ENCODE measurements at regions not wholly inside any gene's neighbourhood (a gene's known extent, or its start where the extent isn't known, plus 50 kb on each side); places are given as distances from the start of the nearest gene placed in this dataset.
"Not testable (repeated sequence)": the region's sequence is repeated elsewhere in the genome, so short reads cannot be mapped to it uniquely, and the experiment has no call there.

DNA sequence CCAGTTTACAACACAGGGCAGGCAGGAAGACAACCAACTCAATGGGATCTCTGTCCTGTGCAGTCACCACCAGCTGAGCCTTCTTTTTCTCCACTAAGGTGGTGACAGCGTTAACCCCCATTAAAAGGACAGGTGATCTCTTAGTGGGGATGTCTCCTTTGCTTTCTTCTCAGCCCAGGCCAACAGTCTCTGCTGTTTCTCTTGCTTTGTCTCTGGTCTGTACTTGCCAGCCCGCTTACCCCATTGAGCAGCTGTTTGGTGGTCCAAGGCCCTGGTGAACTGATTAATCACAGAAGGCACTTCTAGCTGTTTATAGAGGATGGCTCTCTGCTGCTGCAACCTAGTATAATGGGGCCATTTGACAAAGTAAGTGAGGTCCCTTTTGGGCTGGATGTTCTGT lies 523.9 kb upstream of the TPTE start:
- TF ChIP-seq POLR2A (IDR thresholded peaks at IDR 0.05), result not testable (repeated sequence)
- TF ChIP-seq, protein P1, sequence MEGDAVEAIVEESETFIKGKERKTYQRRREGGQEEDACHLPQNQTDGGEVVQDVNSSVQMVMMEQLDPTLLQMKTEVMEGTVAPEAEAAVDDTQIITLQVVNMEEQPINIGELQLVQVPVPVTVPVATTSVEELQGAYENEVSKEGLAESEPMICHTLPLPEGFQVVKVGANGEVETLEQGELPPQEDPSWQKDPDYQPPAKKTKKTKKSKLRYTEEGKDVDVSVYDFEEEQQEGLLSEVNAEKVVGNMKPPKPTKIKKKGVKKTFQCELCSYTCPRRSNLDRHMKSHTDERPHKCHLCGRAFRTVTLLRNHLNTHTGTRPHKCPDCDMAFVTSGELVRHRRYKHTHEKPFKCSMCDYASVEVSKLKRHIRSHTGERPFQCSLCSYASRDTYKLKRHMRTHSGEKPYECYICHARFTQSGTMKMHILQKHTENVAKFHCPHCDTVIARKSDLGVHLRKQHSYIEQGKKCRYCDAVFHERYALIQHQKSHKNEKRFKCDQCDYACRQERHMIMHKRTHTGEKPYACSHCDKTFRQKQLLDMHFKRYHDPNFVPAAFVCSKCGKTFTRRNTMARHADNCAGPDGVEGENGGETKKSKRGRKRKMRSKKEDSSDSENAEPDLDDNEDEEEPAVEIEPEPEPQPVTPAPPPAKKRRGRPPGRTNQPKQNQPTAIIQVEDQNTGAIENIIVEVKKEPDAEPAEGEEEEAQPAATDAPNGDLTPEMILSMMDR (IDR thresholded peaks at IDR 0.05), result not testable (repeated sequence)
